HG03196 (cell line): ENCODE measurements at regions not wholly inside any gene's neighbourhood (a gene's known extent, or its start where the extent isn't known, plus 50 kb on each side); places are given as distances from the start of the nearest gene placed in this dataset.

Experiments
- ATAC-seq: cut with Tn5 transposase; IDR thresholded peaks from one replicate; pipeline ENCODE4 v1.9.1; 2021; ENCODE audit not compliant: unreplicated experiment

GRCh38 chr15:96020133-96020532 lies 310.4 kb upstream of the NR2F2 start:
- ATAC-seq: no peak

GRCh38 chr15:96020797-96021196 lies 309.7 kb upstream of the NR2F2 start:
- no peak for ATAC-seq

DNA sequence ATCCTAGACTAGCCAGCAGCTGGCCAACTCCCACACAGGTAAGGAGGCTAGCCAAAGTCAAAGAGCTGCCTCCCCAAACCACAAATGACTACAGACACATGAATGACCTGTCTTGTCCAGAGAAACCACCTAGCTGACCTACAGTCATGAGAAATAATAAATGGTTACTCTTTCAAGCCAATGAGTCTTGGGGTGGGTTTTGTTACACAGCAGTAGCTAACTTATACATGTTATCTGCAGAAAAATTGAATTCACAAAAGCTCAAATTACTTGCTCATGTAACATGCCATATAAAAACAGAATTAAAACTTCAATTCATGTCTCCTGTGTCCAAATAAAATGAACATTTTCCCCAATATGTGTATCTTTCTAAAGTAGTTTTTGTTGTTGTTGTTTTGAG lies 307.4 kb upstream of the NR2F2 start:
- no peak for ATAC-seq

DNA sequence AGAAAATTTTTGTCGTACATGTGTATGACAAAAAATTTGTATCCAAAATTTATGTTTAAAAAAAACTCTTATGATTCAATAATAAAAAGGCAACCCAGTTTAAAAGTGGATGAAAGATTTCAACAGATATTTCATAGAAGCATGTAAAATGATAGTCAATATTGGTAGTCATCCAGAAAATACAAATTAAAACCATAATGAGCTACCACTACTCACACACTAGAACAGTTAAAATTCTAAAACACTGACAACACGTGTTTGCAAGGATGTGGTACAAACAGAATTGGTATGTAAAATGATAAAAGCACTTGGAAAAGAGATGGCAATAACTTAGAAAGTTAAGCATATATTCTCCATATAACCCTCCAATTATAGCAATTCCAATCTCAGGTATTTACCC lies 303.0 kb upstream of the NR2F2 start:
- ATAC-seq: no peak

DNA sequence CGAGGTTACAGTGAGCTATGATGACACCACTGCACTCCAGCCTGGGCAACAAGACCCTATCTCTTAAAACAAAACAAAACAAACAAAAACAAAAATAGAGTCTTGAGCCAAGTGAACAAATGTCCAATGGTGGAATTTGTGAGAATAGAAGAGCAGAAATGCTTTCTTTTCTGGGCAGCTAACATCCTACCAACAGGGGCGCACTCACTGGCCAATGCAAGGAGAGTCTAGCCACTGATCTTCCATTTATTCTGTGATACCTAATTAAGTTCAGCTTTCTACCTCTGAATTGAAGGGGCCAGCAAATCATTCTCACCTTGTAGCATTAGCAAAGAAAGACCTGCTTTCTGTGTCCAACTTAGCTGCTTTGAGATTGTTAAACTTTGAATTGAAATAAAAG lies 301.9 kb upstream of the NR2F2 start:
- ATAC-seq: no peak

- no peak for ATAC-seq
Measured at GRCh38 chr15:96029172-96029571, 301.3 kb upstream of the NR2F2 start.

GRCh38 chr15:96031426-96032110 lies 298.9 kb upstream of the NR2F2 start:
- no peak for ATAC-seq

- ATAC-seq: no peak
Measured at GRCh38 chr15:96035091-96035490, 295.4 kb upstream of the NR2F2 start.

GRCh38 chr15:96035635-96036034 lies 294.9 kb upstream of the NR2F2 start:
- no peak for ATAC-seq

DNA sequence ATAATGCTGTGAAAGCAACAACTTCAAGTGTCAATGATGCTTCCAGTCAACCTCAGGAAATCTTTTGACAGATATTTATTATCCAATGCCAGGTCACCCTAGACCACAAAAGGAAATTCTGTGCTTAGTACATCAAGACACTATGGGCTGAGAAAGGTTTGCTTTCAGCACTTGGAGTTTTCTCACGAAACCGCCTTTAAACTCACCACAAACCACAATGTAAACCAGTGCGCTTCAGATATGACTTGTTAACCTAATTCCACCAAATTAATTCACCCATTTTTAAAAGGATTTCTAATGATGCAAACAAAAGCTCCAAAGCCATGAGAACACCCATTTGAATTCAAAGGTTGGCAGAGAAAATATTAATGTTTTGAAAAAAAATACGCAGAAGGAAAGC lies 292.9 kb upstream of the NR2F2 start:
- peak; percentile 58 for ATAC-seq

DNA sequence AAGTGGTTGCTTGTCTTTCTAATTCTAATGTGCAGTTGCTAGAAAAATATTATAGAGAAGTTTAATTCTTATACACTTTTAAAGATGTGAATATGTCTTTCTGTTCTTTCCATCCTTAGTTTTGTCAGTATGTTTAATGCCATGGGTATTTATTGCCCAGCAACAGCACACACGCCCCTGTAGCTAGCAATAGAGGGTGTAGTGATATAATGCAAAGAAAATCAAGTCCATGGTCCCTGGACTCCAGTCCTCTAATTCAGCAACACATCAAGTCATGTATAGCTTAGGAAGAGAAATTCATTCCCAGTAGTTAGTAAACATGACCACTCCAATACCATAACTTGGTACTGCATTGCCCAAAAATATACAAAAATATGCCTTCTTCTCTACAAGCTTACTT lies 292.4 kb upstream of the NR2F2 start:
- no peak for ATAC-seq

DNA sequence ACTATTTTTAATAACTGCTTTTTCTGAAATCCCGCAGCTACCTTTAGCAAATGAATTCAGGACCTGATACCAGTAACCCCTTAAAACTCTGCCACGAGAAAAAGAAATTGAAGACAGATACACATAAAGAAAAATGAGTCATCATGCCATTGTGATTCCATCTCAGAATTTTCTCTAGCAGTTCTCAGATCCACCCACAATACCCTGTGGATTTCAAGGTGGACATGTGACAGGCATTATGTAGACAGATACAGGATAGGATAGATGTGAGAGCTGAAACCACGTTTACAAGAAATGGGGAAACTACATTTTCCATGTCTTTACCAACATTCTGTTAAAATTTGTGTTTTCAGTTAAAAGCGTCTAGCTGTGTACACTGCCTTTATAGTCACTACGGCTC lies 291.9 kb upstream of the NR2F2 start:
- no peak for ATAC-seq

DNA sequence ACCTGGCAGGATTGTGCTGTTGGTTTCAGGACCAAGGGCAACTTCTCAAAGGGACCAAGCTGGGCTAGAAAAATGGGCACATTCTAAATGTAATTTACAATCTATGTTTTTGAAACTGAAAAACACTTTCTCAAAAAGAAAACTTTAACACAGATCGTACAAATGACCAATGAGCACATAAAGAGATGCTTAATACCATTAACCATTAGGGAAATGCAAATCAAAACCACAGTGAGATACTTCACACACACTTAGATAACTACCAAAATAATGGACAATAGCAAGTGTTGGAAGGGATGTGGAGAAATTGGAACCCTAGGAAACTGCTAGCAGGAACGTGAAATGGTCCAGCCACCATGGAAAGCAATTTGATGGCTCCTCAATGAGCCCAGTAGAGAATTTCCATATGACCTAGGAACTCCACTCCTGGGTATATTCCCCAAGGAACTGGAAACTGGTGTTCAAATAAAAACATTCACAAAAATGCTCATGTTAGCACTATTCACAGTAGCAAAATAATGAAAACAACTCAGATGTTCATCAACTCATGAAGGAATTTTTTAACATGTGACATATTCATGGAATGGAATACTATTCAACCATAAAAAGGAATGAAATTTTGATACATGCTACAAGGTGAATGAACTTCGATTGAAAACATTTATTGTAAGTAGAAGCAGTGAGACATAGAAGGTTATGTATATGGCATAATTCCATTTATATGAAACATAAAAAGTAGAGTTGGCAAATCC lies 288.3 kb upstream of the NR2F2 start:
- no peak for ATAC-seq

DNA sequence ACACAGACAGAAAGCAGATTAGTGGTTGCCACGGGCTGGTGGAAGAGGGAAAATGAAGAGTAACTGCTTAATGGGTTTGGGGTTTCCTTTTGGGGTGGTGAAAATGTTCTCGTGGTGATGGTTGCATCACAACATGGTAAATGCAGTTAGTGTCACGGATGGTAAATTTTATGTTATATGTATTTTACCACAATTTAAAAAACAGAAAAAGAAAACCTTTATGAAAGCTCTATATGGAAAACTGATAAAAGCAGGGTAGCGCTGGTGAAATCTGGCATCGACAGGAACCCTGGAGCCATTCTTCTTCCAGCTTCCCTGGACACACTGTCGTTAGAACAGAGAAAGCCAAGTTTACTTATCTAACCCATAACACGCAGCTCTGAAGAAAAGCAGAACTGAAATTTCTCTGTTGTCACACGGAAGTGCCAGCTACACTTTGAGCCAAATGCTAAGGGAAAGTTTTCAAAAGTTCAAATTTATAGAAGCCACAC lies 287.7 kb upstream of the NR2F2 start:
- peak; percentile 76 for ATAC-seq

DNA sequence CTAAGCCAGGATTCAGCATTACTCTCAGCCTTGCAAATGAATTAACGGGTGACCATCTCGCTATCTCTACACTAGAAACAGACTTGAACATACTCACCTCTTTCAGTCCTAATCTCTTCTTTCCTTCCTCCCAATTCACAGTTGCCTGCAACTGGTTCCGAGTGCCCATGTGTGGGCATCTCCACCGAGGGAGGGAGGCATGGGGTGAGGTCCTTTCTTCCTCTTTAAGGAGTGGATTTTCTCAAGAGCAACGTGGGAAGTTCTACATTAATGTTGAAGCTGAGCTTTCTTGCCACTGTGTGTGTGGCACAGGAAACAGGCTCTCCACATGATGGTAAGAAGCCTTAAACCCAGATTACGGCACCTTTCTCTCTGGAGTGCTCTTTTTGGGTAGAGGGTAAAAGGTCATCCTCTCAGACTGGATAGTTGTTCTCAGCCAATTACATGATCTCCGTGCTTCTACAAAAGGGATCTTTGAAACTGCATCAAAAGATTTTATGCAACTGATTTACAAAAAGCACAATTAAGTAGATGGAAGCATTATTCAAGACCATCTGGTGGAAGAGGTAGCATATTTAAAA lies 286.8 kb upstream of the NR2F2 start:
- no peak for ATAC-seq

DNA sequence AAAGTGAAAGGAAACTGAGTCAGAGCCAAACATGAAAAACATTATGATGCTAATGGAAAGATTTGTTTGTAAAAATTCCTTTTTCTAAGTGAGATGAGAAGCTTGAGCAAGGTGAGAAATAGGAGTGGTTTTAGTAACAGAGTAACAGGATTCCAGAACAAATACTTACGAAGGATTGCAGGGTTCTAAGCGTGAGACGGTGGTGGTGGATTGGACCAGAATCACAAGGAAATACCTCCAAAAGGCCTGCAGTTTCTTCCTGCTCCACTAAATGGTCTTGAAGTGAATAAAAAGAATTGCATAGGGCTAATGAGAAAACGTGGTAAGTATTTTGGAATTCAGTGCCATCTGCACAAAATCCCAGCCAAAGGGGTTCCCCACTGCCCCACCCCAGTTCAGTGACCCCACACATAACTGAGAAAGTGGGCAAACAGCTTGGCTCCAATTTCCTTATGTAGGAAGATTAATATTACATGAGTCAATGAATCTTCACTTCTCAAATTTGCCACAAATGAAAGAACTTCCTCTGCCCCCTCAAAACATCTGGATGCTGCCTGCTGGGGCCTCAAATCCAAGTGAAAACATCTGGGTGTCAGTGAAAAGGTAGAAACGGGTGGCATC lies 283.8 kb upstream of the NR2F2 start:
- no peak for ATAC-seq

- no peak for ATAC-seq
Measured at GRCh38 chr15:96047255-96047931, 283.1 kb upstream of the NR2F2 start.

GRCh38 chr15:96049323-96049722 lies 281.2 kb upstream of the NR2F2 start:
- ATAC-seq: no peak

DNA sequence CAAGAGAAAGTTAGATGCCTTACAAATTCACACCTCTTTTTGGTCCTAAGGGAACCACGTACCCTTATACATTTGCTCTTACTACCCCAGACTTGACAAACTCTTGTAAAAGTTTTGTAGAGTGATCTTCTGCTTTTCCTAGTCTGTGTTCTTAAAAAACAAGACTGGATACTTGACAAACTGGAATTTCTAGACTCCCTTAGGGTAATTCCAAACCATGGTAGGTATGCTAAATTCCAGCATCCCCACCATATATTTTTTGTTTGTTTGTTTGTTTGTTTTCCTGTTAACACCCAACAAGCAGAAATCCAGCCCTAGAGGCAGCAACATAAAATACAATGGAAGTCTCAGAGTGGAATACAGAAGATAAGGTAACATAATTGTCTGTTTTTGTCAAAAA lies 280.7 kb upstream of the NR2F2 start:
- no peak for ATAC-seq

DNA sequence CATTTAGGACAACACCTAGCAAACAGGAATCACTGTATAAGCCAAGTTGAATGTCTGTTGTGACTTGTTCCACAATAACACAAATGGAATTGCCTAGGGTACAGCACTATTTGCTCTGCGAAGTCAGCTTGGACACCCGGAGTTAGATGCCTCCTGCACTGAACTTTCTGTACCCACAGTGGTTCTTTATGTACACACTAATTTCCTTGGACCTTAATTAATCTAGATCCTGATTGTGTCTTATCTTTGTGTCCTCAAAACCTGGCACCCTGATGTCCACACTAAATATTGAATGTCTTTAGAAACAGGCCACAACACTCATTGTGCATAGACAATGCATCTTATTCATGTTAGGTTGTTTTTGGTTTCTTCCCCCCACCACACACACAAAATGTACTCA lies 278.9 kb upstream of the NR2F2 start:
- no peak for ATAC-seq

DNA sequence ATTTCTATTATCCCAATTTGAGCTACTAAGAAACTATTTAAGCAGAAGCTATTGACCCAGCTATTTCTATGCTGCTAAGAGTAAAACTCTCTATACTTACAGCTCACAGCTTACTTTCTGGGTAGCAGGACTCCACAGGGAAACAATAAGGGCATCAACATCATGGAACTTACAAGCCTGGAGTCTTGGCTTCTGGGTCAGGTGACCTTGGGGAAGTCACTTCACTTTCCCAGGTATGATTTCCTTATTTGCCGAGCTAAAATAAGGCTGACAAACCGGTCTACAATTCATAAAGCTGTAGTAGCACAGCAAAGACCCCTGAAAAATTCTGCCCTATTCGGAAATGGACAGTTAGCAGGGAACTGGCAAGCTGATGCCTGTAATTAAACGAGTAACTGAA lies 278.3 kb upstream of the NR2F2 start:
- no peak for ATAC-seq
